Activated naive CD4-positive, alpha-beta T cell treated with Interleukin-2 at 50 U/mL for 16 hours (primary cell): ENCODE measurements at regions not wholly inside any gene's neighbourhood (a gene's known extent, or its start where the extent isn't known, plus 50 kb on each side); places are given as distances from the start of the nearest gene placed in this dataset.

Experiments used
- DNase-seq: peaks from one replicate; pipeline ENCODE4 v3.0.0-alpha.2; 2020

DNA sequence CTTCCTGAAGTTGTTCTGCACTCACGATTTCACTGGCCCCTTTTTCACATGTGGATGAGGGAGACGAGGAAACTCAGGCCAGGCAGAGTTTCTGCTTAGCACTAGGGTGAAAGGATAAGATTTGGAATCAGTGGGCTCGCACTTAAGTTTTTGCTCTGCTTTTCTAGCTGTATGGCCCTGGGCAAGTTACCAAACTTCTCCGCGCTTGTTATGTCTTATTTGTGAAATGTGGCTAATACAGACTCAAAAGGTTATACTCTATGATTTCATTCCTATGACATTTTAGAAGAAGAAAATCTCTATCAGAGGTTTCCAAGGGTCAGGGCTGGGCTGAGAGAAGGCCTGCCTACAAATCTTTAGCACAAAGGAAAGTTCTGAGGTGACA lies 191.9 kb upstream of the LRIG1 start:
- DNase-seq = no peak

DNA sequence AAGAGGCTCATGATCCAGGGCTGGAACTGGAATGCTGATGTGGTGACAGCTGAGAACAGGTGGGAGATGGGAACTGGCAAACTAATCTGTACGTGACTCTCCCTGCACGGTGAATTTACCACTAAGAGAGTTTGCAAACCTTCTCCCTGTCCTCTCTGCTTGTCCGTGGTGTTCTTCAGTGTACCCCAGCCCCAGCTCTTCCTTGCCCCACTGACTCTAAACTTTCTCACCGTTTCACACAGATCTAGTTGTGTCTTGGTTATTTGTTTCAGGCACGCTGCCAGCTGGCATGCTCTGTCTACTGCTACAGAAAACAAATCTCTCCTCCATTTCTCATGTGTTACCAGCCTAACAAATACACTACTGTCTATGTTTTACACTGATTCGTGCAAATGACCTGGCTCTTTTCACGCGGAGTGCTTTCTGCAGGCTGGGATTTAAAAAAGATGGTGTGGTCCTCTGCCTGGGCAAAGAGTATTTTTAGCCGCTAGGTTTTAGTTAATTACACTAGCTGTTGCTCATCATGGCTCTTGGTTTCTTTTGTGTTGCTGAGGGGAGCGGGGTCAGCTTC lies 192.7 kb upstream of the LRIG1 start:
- DNase-seq = no peak

DNA sequence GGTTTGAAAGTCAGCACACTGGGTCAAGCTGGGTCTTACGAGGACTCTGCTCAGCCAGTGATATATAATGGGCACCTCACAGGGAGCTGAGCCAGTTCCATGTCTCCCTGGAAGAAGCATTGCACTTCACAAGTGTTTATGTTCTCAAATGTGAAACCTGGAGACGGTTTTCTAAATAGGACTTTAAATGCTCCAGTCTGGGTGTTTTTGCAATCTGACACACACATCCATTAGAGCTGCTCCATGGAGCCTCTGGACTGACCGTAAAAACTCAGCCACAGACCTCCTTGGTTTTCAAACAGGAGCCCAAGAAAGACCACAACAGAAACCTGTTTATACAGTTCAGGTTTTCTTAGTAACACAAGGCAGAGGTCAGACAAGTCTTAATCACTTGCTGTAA lies 201.3 kb upstream of the LRIG1 start:
- DNase-seq = no peak

DNA sequence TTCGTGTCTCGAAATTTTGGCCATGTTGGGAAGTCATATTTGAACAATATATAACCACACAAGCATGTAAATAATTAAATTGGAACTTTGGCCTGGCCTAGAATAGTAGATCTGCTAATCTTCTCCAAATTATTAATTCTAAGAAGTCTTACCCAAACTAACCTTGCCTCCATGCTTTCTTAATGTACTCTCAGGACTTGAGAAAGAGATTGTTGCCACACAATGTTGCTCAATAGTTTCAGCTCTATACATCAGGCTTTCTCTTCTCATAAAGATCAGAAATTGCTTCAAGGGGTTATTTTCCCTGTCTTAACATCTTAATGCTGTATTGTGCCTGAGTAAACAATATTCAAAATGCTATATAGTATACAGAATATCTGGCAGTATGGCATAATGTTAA lies 202.7 kb upstream of the LRIG1 start:
- no peak for DNase-seq

DNA sequence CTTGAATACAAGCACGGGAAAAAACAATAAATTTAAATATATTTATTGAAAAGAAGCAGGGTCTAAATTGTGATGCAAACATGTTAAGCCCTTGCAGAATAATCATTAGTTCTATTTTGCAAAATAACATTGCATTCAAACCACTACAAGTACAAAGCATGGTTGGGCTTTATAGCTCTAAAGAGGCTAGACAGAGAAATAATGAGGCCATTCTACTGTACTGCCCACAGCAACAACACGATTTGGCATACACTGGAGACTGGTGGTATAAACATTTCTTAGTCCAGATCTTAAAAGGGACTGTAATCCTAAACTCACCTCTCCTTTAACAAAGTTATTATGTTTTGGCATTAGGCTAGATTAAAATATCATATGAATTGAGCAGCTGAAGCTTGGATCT lies 204.3 kb upstream of the LRIG1 start:
- no peak for DNase-seq

DNA sequence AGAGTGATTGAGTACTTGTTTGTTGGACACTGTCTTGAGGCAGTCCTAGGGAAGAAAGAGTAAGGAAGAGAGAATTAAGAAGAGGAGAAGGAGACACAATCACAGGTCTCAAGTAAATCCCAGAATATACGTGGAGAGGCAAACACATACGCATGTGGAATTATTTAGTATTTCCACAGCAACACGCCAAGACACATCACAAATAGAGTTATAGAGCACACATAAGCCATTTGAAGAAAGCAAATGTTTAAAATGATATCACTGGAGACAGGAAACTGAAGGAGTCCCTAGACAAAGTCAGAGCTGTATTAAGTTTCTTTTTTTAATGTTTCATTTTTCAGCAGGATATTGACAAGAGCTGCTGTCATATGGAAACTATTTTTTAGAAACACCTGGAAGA lies 206.1 kb upstream of the LRIG1 start:
- no peak for DNase-seq

DNA sequence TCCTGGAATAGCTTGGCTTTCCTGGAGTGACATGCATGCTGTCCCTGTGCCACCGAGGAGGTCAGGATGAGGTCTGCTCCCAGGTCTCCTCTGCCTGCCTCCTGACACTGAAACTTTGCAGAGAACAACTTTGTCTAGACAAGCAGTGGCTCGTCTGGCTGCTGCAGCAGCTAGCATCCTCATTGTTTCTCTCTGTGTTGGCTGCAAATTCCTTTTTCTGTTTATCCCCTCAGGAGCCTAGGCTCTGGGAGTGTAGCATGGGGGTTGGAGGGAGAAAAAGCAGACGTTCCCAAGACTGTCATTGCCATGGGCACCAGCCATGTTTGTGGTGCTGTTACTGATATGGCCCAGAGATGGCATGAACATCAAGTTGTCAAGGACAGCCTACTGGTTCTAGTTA lies 208.7 kb upstream of the LRIG1 start:
- no peak for DNase-seq

DNA sequence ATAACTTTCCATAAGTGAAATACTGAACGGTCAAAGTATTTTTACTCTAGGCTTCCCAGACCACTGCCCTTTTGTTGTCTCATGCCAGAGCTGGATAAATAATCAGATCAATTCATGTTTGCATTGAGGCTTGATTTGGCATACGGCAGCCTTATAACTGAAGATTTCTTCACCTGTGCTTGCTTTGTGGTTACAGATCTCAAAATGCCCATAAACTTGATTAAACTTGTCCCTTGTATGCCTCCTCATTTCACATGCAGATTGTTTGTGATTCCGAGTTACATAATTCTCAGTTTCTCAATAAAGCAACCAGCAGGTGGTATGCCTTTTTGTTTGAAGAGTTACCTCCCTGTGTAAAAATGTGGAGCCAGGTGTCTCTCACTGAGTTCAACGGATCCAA lies 211.4 kb upstream of the LRIG1 start:
- no peak for DNase-seq

DNA sequence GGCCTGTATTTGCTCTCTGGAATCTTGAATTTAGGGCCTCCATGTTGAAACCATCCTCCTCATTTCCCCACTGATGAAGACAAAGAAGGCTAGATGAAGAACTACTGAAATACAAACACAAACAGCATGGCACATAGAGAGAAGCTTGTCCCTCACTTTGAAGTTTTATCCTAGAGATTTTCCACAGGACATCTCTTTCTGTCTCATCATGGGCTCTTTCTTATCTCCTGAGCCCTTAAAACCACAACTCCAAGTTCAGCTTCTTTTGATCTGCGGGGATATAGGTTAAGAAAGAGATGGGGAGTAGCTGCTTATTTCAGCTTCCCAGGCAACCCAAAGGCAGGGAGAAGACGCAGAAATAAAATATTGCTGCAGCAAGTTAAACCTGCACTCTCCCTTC lies 213.1 kb upstream of the LRIG1 start:
- no peak for DNase-seq

DNA sequence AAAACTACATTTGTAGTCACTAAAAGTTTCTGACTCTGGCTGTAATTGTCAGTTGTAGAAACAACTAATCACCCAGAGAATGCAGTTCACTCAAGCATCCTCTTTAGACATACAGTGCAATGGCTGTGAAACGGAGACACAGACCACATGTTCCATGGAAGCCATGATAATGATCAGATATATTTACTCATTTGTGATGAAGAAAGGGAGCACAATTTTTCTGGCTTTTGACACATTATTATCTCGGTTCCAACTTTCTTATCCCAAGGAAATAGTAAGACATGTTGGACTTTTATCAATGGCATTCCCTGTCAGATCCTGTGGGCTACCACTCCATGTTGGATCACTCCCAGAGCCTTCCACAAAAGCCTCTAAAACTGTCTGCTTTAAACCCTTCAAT lies 215.0 kb upstream of the LRIG1 start:
- DNase-seq = no peak

DNA sequence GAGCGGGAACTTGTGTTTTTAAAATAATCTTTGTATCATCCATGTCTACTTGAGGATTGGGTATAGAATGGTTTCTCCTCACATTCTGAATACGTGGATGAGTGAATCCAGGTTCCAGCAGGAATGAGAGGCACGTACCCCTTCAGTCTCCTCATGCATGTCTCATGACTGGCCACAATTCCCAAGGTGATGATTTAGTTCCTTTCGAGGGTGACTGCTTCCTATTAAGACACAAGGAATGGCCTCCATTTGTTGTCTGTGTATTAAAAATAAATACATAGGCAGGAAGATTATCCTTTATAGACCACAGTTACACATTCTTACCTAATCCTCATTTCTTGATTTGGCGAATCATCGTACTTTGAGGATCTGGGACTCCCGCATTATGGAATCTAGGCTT lies 217.0 kb upstream of the LRIG1 start:
- no peak for DNase-seq

DNA sequence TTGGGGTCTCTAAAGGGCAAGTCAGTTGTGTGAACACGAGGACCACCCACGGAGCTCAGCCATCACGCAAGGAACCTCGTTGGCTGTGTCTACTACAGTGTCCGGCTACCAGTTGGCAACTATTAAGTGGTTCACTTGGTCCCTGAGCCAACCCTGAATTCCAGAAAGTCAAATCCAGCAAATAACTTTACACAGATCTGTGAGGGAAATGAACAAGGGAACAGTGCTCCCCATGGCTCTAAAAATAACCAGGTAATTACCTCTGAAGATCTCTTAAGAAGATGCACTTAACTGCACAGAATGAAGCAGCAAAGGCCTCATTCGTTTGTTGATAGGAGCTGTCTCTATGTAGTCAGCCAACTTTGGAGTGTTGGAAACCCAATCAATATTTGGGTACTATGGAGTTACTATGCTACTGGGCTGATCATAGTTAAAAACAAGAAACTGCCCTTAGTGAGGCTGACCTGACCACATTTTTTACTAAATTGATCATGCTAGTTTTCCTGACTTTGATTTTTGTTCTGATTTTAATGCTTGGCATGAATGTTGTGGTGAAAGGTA lies 219.1 kb upstream of the LRIG1 start:
- DNase-seq = no peak

DNA sequence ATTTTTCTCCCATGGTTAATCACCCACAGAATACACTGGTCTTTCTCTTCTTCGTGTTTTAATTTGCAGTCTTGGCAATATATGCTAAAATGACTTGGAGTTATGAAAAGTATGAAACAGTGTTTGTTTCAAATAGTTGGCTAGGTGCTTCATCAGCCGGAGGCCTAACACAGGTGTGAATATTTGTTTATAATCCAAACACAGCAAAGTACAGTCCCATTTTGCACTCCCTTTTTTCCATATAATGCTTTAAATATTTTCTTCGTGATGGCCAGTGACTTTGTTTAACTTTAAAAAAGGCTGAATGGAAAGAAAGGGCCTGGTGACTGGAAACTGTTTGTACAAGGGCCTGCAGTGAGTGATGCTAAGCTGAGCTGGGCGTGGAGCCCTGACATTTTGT lies 219.7 kb upstream of the LRIG1 start:
- DNase-seq = no peak

DNA sequence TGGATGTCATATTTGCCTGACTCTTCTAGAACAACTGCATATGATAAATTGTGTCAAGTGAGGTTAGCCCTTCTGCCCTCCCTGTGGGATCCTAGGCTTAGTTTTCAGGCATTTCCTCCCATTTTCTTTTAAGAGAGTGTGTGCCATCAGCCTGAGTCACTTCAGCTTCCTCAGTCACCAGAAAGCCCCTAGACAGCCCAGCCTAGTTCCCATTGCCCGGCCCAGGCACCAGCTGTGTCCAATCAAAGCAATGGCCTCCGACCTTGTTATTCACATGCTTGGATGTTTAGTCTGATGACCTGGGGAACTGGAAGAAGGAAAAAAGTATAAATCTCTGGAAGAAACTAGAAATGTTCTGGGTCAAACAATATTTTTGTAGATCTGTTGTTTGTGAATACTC lies 221.9 kb upstream of the LRIG1 start:
- DNase-seq = no peak

DNA sequence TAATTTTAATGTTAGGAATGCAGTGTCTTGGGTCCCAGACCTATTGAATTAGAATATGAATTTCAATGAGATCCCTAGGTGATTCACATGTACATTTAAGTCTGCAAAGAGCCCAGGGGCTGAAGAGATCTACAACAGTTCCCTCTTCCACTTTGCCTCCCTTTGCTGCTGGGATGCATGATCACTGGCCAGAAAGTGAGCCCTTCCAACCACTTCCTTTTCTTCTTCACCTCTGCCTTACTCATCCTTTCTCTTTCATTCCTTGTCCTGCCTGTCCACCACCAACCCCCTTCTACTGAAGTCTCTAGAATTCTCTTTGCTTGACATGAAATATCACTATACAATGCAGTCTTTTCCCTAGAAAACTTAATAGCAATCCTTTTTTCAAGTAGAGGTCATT lies 222.4 kb upstream of the LRIG1 start:
- no peak for DNase-seq

DNA sequence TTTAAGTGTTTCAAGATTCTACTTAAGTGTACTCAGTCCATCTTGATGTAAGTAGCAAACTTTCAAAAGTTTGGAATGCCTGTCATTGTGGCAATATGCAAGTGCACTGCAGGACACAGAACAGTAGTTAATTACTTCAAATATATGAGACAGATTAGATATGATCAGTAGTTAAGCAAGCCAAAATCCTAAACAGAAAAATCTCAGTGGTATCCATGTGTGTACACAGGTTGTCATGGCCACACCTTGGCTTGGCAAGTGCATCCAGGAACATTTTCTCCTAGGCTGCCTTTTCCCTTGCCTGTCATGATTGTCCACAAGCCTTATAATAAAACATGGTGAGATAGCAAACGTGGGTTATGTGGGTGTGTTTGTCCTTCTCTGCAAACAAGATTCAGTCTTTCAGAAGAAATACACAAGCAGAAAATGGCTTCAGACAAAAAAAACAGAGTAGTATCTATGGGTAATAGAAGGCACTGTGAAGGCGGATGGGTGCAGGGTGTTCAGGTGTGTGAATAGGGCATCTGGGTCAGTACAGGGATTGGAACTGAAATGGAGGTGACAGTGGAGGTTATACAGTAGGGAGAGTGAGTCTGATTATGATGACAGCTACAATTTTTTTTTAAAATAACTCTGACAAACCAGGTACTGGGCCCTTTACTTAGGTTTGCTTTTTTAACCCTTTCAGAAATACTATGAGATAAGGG lies 229.0 kb upstream of the LRIG1 start:
- DNase-seq = no peak

DNA sequence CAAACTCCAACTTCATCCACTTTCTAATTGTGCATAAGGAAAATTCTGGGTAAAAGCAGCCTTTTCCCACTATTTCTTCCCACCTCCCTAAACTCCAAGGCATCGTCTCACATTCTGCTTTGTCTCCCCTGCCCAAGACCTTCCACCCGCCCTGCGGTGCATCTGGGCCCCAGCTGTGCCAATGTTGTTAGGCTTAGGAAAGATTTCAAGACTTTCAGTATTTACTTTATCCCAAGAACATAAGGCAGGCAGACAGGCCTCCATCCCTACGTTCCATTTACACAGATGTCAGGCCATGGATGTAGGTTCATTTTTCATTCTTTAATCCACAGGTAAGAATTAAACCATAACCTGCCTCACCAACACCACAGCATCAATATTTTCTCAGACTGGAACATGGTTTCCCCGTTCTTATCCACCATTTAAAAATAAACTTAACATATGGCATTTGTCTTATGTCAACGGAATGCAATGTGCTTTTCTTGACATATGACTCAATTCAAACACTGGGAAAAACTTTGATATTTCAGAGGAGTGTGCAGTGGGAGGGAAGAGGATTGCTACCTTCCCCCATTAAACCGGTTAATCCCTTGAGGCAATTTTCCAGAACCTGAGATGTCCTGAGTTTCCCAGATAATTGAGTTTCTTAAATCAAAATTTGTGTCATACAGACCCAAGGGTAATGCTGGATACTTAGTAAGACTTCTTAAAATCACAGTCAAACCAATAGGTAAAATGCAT lies 238.0 kb upstream of the LRIG1 start:
- no peak for DNase-seq

DNA sequence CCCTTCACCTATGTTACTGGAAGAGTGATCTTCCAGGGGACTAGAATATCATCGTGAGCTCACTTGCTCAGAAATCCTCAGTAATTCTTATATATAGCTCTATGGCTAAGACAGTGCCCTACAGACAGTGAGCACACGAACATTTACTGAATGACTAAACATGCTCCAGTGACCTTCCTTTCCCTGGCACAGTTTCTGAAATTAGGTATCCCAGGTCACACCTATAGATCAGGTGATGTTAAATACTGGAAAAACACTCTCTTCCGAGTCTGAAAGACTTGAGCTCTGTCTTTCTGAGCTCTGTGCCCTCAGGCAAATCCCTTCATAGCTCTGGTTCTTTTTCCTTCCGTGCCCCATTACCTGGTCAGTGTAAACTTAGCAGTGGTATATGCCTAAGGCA lies 239.4 kb upstream of the LRIG1 start:
- no peak for DNase-seq

DNA sequence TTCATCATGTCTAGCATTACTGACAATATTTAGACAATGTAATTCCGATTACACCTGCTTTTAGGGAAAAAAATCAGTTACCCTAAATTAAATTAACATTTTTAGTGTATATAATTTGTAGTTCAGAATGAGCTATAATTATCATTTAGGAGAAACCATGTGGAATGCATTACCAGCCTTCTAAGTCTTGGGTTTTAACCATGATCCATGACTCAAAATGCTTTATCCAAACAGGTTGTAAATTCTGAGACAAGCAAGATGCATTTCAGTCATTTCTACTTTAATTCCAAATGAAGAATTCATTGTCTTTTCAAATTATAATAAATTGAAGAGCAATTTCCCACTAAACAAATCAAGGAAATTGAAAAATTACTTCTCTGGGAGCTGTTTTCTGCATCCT lies 243.7 kb upstream of the LRIG1 start:
- DNase-seq = no peak

DNA sequence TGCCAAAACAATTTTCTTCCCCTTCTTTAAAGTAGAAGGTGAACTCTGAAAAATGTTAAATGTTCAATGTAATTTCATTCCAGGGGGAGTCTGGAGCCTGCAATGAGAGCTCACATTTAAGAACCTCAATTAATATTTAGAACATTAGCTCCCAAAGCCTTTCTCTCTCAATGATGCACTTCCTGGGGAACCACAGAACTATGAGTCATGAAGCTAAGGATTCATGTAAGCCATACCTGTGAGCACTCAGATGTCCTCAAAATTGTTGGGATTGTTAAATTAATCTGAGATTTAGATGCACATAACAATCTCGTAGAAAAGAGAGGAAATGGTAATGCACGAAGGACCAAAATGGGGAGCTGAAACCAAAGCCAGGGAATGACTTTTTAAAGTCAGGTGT lies 244.2 kb upstream of the LRIG1 start:
- DNase-seq = no peak

DNA sequence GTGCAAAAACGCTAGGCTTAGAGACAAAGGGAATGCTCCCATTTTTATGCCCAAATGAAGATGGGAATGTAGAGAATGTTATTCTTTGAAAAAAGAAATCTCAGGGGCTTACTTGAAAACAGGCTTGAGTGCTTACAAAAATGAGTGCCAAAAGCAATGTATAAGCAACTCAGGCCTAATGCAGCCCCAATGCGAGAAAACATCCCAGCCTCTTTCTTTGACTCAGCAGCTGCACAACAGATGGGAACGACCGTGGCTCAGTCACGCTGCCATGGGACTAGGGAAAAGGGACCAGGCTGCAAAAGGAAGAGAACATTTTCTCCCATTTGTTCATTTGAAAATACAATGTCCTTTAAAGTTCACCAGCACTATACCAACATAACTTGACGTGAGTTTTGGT lies 246.4 kb upstream of the LRIG1 start:
- no peak for DNase-seq

DNA sequence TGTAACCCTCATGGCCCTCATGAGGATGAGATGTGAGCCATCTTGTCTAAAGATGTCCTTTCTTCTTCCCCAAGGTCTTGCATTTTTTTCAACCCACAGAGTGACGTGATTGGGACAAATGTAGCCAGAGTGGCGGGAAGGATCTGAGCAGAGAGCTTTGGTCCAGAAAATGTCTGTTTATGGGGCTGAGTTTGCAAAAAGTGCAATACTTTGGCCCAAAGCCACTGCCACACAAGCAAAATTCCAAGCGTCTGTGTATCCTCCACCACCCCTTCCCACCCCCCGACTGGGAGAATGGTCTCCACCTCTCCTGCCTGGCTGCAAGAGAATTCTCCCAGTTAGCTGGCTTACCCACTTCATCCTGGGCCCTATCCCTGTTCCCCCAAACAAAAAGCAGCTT lies 246.9 kb upstream of the LRIG1 start:
- DNase-seq = no peak

DNA sequence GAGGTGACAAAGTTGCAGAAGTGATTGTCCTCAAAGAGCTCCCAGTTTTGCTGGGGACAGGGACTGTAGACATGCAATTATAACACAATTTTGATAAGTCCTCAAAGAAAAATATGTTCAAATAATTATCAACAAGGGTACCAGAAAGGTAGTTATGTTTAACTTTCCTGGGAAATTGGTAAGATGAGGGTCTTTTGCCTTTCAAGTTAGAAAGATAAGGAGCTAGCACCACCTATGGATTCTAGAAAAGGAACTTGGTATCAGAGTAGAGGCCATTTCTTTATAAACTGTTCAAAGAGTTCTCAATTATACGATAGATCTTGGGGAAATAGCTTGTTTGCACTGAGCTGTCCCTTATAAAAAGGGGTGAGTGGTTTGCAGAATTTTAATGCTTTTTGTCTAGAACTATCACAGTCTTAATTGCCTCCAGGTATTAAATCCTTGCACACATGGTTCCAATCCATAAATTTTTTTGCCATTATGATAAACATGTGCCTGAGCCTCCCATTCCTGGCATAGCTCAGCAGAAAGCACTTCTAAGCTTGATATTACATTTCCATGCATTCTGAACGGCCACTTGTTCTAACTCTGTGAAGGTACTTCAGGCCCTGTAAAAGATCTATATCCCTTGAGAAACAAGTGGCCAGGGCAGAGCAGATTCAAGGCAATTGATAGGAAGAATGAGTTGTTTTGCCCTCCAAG lies 247.5 kb upstream of the LRIG1 start:
- no peak for DNase-seq

DNA sequence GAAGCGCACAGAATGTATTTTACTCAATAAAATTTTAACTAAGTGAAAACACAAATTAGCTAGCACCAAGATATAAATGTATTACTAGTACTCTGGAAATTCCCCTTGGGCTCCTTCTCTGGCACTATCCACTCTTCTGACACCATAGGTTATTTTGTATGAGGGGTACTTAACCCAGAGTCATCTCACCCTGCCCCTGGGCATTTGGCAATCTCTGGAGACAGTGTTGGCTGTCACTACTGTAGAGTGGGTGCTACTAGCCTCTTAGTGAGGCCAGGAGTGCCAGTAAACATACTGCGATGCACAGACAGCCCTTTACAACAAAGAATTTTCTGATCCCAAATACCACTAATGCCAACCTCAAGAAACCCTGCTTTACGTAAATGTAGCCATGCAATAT lies 246.3 kb upstream of the KBTBD8 start:
- no peak for DNase-seq
